ENCODE measurements at regions not wholly inside any gene's neighbourhood (a gene's known extent, or its start where the extent isn't known, plus 50 kb on each side); places are given as distances from the start of the nearest gene placed in this dataset.
"Not testable (repeated sequence)": the region's sequence is repeated elsewhere in the genome, so short reads cannot be mapped to it uniquely, and the experiment has no call there.

DNA sequence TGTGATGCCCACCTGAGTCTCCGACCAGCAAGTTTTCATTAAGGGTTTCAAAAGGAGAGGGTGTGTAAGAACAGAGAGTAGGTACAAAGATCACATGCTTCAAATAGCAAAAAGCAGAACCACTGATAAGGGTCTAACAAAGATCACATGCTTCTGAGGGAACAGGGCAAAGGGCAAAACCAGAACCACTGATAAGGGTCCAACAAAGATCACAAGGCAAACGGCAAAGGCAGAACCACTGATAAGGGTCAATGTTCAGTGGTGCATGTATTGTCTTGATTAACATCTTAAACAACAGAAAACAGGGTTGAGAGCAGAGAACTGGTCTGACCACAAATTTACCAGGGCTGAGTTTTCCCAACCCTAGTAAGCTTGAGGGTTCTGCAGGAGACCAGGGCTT, 145.8 kb upstream of the NBPF11 start:
- not testable (repeated sequence) for H3K4me3 ChIP-seq (ENCODE audit: insufficient read depth, low read depth, low read length, poor library complexity, severe bottlenecking); H3K36me3 ChIP-seq (ENCODE audit: control insufficient read depth, insufficient read depth, low read length); DNase-seq; H3K9me3 ChIP-seq (ENCODE audit: control insufficient read depth, low read length); H3K27ac ChIP-seq (ENCODE audit: insufficient read depth, low read length, poor library complexity, severe bottlenecking); H3K27me3 ChIP-seq (replicated peaks; ENCODE audit: control insufficient read depth, insufficient read depth, low read length, poor library complexity, severe bottlenecking); H3K4me1 ChIP-seq (ENCODE audit: control insufficient read depth, insufficient read depth, low read length, poor library complexity, severe bottlenecking)

DNA sequence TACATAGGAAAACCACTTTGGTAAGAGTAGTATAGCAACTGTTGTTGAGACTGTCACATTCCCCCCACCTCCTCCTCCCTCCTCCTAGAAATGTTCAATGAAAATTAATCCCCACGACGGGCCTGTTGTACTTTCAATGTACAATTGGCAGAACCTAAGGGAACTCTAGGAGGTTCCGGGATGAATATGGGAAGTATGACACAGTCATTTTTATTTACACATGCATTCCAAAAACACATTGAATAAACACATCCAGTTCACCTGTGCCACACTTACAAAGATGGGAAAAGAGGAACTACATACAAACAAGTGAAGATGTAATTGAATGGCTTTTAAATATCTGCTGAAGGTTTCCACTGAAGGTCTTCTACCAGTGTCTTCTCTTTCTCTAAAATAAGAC, 144.4 kb upstream of the NBPF11 start:
- Histone ChIP-seq H3K36me3 (ENCODE audit: control insufficient read depth, insufficient read depth, low read length) (no peaks in the 10 kb centered on the region), H3K4me3 (ENCODE audit: insufficient read depth, low read depth, low read length, poor library complexity, severe bottlenecking) (no peak overlapping the region), H3K27me3 (replicated peaks; ENCODE audit: control insufficient read depth, insufficient read depth, low read length, poor library complexity, severe bottlenecking) (no peaks in the 10 kb centered on the region), H3K9me3 (ENCODE audit: control insufficient read depth, low read length) (no peaks in the 10 kb centered on the region), H3K27ac (ENCODE audit: insufficient read depth, low read length, poor library complexity, severe bottlenecking) (no peak overlapping the region), H3K4me1 (ENCODE audit: control insufficient read depth, insufficient read depth, low read length, poor library complexity, severe bottlenecking) (no peaks in the 10 kb centered on the region)
- DNase-seq, result no peak

DNA sequence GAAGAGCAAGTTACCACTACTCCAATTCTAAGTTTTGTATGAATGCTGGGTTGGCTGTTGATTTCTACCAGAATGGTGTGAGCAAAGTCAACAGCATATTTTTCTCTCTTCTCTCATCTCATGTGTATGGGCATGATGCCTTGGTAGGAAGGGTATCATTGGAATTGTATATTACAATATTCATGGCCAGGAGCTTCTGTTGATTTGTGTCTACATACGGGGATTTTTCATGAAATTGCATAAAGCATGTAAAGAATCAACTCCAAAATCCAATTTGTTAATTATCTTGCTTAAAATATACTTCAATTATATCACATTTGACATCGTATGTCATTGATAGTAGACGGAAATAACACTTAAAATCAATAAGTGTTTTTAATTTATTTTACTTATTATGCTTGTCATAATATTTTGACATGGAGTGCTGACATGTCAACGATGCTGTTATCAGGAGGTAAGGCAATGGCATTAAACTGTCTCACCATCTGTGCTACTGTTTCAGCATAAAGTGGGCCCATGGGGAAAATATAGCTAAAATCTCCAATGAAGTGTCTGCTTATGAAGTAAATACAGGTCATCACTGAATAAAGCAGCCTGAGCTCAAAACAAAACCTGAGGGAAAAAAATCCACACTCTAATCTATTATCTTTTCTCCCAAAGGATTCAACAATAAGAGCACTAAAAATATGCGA, 142.2 kb upstream of the NBPF11 start:
- Histone ChIP-seq H3K27me3 (replicated peaks; ENCODE audit: control insufficient read depth, insufficient read depth, low read length, poor library complexity, severe bottlenecking) (no peaks in the 10 kb centered on the region), H3K9me3 (ENCODE audit: control insufficient read depth, low read length) (no peaks in the 10 kb centered on the region), H3K27ac (ENCODE audit: insufficient read depth, low read length, poor library complexity, severe bottlenecking) (no peak overlapping the region), H3K4me3 (ENCODE audit: insufficient read depth, low read depth, low read length, poor library complexity, severe bottlenecking) (no peak overlapping the region), H3K36me3 (ENCODE audit: control insufficient read depth, insufficient read depth, low read length) (no peaks in the 10 kb centered on the region), H3K4me1 (ENCODE audit: control insufficient read depth, insufficient read depth, low read length, poor library complexity, severe bottlenecking) (no peaks in the 10 kb centered on the region)
- no peak for DNase-seq

DNA sequence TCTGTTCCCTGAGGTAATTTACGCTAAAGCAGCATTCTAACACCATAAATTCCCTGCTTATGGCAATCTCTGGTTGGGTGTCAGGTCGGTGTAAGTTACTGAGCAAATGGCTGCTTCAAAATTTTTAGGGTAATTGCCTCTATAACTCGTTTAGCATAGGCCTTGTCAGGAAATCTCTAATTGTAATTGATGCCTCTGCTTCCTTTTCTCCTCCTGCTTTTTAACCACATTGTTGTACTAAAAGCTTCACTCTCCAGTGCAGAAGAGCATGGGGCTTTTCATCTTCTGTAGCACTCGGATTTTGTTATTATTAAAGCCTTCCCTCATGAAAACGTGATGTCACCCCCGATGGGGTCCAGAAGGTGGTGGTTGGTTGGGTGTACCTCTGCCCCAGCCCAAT, 141.6 kb upstream of the NBPF11 start:
- H3K9me3 ChIP-seq (ENCODE audit: control insufficient read depth, low read length), result no peaks in the 10 kb centered on the region
- no peaks in the 10 kb centered on the region for H3K36me3 ChIP-seq (ENCODE audit: control insufficient read depth, insufficient read depth, low read length)
- no peaks in the 10 kb centered on the region for H3K4me1 ChIP-seq (ENCODE audit: control insufficient read depth, insufficient read depth, low read length, poor library complexity, severe bottlenecking)
- no peak for DNase-seq
- H3K27me3 ChIP-seq (replicated peaks; ENCODE audit: control insufficient read depth, insufficient read depth, low read length, poor library complexity, severe bottlenecking), result no peaks in the 10 kb centered on the region
- H3K27ac ChIP-seq (ENCODE audit: insufficient read depth, low read length, poor library complexity, severe bottlenecking), result no peak overlapping the region
- H3K4me3 ChIP-seq (ENCODE audit: insufficient read depth, low read depth, low read length, poor library complexity, severe bottlenecking), result no peak overlapping the region

DNA sequence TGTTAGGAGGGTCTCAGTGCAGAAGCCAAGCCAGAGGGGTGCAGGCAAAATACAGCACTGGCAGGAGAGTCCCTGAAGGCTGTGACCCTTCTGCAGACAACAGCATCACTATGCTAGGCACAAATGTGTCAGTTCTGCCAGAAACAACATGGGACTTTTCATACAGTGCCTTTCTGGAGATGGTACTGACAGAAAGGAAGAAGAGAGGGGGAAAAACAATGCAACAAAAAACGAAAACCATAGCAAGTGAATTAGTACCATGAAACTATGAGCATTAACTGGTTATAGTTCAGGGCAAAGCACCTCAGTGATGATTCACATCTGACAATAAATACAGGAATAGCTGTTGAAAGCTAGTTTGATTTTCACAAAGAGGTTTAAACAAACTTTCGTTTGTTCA, 140.8 kb upstream of the NBPF11 start:
- no peak for DNase-seq
- H3K27me3 ChIP-seq (replicated peaks; ENCODE audit: control insufficient read depth, insufficient read depth, low read length, poor library complexity, severe bottlenecking), result no peaks in the 10 kb centered on the region
- no peak overlapping the region for H3K27ac ChIP-seq (ENCODE audit: insufficient read depth, low read length, poor library complexity, severe bottlenecking)
- H3K4me1 ChIP-seq (ENCODE audit: control insufficient read depth, insufficient read depth, low read length, poor library complexity, severe bottlenecking), result no peaks in the 10 kb centered on the region
- H3K4me3 ChIP-seq (ENCODE audit: insufficient read depth, low read depth, low read length, poor library complexity, severe bottlenecking), result no peak overlapping the region
- no peaks in the 10 kb centered on the region for H3K36me3 ChIP-seq (ENCODE audit: control insufficient read depth, insufficient read depth, low read length)
- no peaks in the 10 kb centered on the region for H3K9me3 ChIP-seq (ENCODE audit: control insufficient read depth, low read length)

DNA sequence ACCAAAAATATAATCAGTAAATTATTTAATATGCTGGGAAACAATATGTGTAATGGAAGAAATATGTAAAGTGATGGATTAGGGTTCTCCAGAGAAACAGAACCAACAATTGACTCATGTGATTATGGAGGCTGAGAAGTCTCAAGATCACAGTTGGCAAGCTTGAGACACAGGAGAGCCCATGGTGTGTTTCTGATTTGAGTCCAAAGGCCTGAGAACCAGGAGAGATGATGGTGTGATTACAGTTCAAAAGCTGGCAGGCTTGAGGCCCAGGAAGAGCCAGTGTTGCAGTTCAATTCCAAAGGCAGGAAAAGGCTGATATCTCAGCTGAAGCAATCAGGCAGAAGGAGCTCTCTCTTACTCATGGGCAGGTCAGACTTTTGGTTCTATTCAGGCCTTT, 138.8 kb upstream of the NBPF11 start:
- no peak for DNase-seq
- Histone ChIP-seq H3K27ac (ENCODE audit: insufficient read depth, low read length, poor library complexity, severe bottlenecking) (no peak overlapping the region), H3K4me1 (ENCODE audit: control insufficient read depth, insufficient read depth, low read length, poor library complexity, severe bottlenecking) (no peaks in the 10 kb centered on the region)

DNA sequence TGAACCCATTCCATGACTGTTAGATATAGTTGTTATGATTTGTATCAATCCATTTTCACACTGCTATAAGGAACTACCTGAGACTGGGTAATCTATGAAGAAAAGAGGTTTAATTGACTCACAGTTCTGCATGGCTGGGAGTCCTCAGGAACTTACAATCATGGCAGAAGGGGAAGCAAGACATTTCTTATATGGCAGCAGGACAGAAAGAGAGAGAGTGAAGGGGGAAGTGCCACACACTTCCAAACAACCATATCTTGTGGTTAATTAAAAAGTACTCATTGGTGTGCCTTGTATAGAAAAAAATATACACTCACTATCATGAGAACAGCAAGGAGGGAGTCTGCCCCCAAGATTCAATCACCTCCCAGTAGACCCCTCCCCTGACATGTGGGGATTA, 137.6 kb upstream of the NBPF11 start:
- H3K36me3 ChIP-seq (ENCODE audit: control insufficient read depth, insufficient read depth, low read length), result no peaks in the 10 kb centered on the region
- no peaks in the 10 kb centered on the region for H3K27me3 ChIP-seq (replicated peaks; ENCODE audit: control insufficient read depth, insufficient read depth, low read length, poor library complexity, severe bottlenecking)
- H3K27ac ChIP-seq (ENCODE audit: insufficient read depth, low read length, poor library complexity, severe bottlenecking), result no peak overlapping the region
- no peak overlapping the region for H3K4me3 ChIP-seq (ENCODE audit: insufficient read depth, low read depth, low read length, poor library complexity, severe bottlenecking)
- no peaks in the 10 kb centered on the region for H3K4me1 ChIP-seq (ENCODE audit: control insufficient read depth, insufficient read depth, low read length, poor library complexity, severe bottlenecking)
- H3K9me3 ChIP-seq (ENCODE audit: control insufficient read depth, low read length), result no peaks in the 10 kb centered on the region
- DNase-seq, result no peak

More for the DNA sequence above, 138.8 kb upstream of the NBPF11 start:
- H3K4me3 ChIP-seq (ENCODE audit: insufficient read depth, low read depth, low read length, poor library complexity, severe bottlenecking), result no peak overlapping the region
- H3K9me3 ChIP-seq (ENCODE audit: control insufficient read depth, low read length), result no peaks in the 10 kb centered on the region
- H3K36me3 ChIP-seq (ENCODE audit: control insufficient read depth, insufficient read depth, low read length), result no peaks in the 10 kb centered on the region
- H3K27me3 ChIP-seq (replicated peaks; ENCODE audit: control insufficient read depth, insufficient read depth, low read length, poor library complexity, severe bottlenecking), result no peaks in the 10 kb centered on the region

DNA sequence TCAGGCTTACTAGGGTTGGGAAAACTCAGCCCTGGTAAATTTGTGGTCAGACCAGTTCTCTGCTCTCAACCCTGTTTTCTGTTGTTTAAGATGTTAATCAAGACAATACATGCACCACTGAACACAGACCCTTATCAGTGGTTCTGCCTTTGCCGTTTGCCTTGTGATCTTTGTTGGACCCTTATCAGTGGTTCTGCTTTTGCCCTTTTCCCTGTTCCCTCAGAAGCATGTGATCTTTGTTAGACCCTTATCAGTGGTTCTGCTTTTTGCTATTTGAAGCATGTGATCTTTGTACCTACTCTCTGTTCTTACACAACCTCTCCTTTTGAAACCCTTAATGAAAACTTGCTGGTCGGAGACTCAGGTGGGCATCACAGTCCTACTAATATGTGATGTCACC, 133.9 kb upstream of the NBPF11 start:
- H3K4me3 ChIP-seq (ENCODE audit: insufficient read depth, low read depth, low read length, poor library complexity, severe bottlenecking); H3K36me3 ChIP-seq (ENCODE audit: control insufficient read depth, insufficient read depth, low read length); H3K4me1 ChIP-seq (ENCODE audit: control insufficient read depth, insufficient read depth, low read length, poor library complexity, severe bottlenecking); H3K27ac ChIP-seq (ENCODE audit: insufficient read depth, low read length, poor library complexity, severe bottlenecking); H3K27me3 ChIP-seq (replicated peaks; ENCODE audit: control insufficient read depth, insufficient read depth, low read length, poor library complexity, severe bottlenecking); DNase-seq; H3K9me3 ChIP-seq (ENCODE audit: control insufficient read depth, low read length): not testable (repeated sequence)

DNA sequence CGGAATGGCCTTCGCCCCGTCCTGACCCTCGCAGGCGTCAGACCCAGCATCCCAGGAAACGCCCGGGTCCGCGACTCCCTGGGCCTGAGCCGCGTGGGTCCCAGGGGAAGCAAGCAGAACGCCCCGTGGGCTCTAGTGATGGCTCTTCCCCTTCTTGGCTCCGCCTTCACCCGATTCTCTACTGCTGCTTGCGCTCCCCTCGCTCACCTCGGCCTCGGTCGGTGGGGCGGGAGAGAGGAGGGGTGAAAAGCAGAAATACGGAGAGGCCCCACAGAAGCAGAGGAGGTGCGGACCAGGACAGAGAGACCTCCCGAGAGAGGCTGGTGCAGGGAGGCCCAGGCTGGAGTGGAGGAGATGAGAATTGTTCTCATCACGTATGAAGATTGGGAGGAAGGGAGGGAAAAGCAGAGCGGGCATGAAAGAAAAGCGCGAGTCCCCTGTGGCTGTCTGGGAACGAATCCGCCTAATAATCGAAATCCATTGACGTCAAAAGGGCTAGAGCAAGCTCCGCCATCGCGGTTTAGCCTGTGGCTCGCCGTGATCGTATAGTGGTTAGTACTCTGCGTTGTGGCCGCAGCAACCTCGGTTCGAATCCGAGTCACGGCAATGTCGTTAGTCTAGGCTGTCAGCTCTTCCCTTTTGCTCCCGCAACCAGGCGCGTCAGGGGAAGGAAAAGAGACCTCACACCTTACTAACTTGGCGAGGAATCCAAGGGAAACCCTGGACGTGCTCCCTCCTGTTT, 128.9 kb upstream of the NBPF11 start:
- H3K27ac ChIP-seq (ENCODE audit: insufficient read depth, low read length, poor library complexity, severe bottlenecking); H3K27me3 ChIP-seq (replicated peaks; ENCODE audit: control insufficient read depth, insufficient read depth, low read length, poor library complexity, severe bottlenecking); H3K9me3 ChIP-seq (ENCODE audit: control insufficient read depth, low read length); H3K36me3 ChIP-seq (ENCODE audit: control insufficient read depth, insufficient read depth, low read length); H3K4me1 ChIP-seq (ENCODE audit: control insufficient read depth, insufficient read depth, low read length, poor library complexity, severe bottlenecking); DNase-seq: not testable (repeated sequence)
- H3K4me3 ChIP-seq (ENCODE audit: insufficient read depth, low read depth, low read length, poor library complexity, severe bottlenecking), result peak overlapping the region; percentile 34

DNA sequence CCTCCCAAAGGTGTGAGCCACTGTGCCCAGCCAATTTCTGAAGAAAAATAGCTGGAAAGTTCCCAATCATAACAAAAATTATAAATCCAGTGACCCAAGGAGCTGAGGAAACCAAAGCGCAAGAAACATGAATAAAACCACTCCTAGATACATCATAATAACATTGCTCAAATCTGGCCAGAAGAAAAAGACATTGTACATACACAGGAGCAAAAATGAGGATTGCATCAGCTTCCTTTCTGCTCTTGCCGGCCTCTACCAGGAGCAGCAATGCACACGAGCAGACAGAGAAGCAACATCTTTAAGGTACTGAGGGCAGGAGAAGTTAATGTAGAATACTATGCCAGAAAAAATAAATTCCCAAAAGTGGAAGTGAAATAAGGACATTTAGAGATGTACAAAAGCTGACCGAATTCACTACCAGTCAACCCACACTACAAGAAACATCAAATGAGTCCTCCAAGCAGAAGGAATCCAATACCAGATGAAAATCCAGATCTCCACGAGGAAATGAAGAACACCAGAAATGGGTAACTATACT, 127.0 kb upstream of the NBPF11 start:
- not testable (repeated sequence) for H3K27me3 ChIP-seq (replicated peaks; ENCODE audit: control insufficient read depth, insufficient read depth, low read length, poor library complexity, severe bottlenecking); H3K4me3 ChIP-seq (ENCODE audit: insufficient read depth, low read depth, low read length, poor library complexity, severe bottlenecking); H3K36me3 ChIP-seq (ENCODE audit: control insufficient read depth, insufficient read depth, low read length); H3K9me3 ChIP-seq (ENCODE audit: control insufficient read depth, low read length); H3K4me1 ChIP-seq (ENCODE audit: control insufficient read depth, insufficient read depth, low read length, poor library complexity, severe bottlenecking); DNase-seq; H3K27ac ChIP-seq (ENCODE audit: insufficient read depth, low read length, poor library complexity, severe bottlenecking)

All from effector memory CD4-positive, alpha-beta T cell (primary cell).